GM12891 (cell line): ENCODE measurements at regions not wholly inside any gene's neighbourhood (a gene's known extent, or its start where the extent isn't known, plus 50 kb on each side); places are given as distances from the start of the nearest gene placed in this dataset.

Experiments
- POLR2A ChIP-seq: IDR thresholded peaks from 2 replicates; pipeline ENCODE4 v1.6.1; 2011; ENCODE audit warnings: low read depth, low read length, control low read depth
- POLR2AphosphoS5 ChIP-seq: IDR thresholded peaks from 2 replicates; pipeline ENCODE4 v1.6.1; 2011; ENCODE audit warnings: low read depth, low read length, control low read depth

GRCh38 chr11:46176421-46176820, 55.2 kb upstream of the PHF21A start:
- TF ChIP-seq POLR2A (no peak), POLR2AphosphoS5 (no peak)
